Lower leg skin (tissue), 4 donors: ENCODE measurements at regions not wholly inside any gene's neighbourhood (a gene's known extent, or its start where the extent isn't known, plus 50 kb on each side); places are given as distances from the start of the nearest gene placed in this dataset.

Experiments
- DNase-seq, 2 donors: peaks; one replicate each; pipeline ENCODE4 v3.0.0-alpha.2; 2019; ENCODE audit warnings: low spot score in 2 of 2
- H3K4me3 ChIP-seq: fragments of 200-600 bp; sonication (generic); 2 replicates; pipeline ENCODE4 v1.5.1; 2017; ENCODE audit warnings: mild to moderate bottlenecking, low read depth; ENCODE audit not compliant: poor library complexity, severe bottlenecking
- POLR2A ChIP-seq, 2 donors: fragments of 450-650 bp; IDR thresholded peaks; one replicate each; pipeline ENCODE4 v1.6.1; 2016 to 2017; ENCODE audit warnings: antibody characterized with exemption in 2 of 2, mild to moderate bottlenecking in 1 of 2, moderate library complexity in 1 of 2
- WGBS, 2 donors: methylation state at CpG; one replicate each; pipeline ENCODE4 v1.1.5; 2018; 5-methylcytosine and 5-hydroxymethylcytosine counted together
- intact Hi-C: fragments of 100-400 bp; cut with DNase I; formaldehyde crosslinking; loops from one replicate; pipeline ENCODE4 v1.15.0; 2023; ENCODE audit warnings: low total_unique reads
- TF ChIP-seq, protein P1 (sequence below), 3 donors: fragments of 450-650 bp; IDR thresholded peaks; one replicate each; pipeline ENCODE4 v1.5.1; 2016; ENCODE audit warnings: antibody characterized with exemption in 3 of 3, mild to moderate bottlenecking in 3 of 3, moderate library complexity in 2 of 3

DNA sequence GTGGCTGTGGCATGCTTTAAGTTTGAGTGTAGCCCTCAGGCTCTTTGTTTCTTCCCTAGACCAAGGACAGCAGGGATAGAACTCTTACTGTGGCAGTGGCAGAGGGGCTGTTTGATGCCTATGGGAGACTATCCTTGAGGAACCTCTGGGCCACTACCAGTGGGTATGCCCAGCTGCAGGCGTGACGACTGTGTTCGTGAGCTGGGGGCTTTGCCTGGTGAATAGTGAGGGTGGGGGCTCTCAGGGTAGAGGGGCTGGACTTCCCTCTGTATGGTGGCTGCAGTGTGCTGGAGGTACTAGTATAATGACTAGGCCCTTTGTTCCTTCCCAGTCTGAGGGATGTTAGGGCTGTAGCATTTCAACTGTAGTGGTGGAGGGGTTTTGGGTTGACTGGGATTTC lies 1242.0 kb downstream of the KHDRBS2 start:
- WGBS, 2 donors: 90 to 93% methylated on average over 3 of the region's 3 CpGs
- intact Hi-C loops: no loop called here
- no peak for DNase-seq
- no peak for TF ChIP-seq POLR2A (IDR thresholded peaks at IDR 0.05)
- TF ChIP-seq, protein P1, sequence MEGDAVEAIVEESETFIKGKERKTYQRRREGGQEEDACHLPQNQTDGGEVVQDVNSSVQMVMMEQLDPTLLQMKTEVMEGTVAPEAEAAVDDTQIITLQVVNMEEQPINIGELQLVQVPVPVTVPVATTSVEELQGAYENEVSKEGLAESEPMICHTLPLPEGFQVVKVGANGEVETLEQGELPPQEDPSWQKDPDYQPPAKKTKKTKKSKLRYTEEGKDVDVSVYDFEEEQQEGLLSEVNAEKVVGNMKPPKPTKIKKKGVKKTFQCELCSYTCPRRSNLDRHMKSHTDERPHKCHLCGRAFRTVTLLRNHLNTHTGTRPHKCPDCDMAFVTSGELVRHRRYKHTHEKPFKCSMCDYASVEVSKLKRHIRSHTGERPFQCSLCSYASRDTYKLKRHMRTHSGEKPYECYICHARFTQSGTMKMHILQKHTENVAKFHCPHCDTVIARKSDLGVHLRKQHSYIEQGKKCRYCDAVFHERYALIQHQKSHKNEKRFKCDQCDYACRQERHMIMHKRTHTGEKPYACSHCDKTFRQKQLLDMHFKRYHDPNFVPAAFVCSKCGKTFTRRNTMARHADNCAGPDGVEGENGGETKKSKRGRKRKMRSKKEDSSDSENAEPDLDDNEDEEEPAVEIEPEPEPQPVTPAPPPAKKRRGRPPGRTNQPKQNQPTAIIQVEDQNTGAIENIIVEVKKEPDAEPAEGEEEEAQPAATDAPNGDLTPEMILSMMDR (IDR thresholded peaks at IDR 0.05): no peak
- no peak overlapping the region for H3K4me3 ChIP-seq
